Central memory CD8-positive, alpha-beta T cell (primary cell): ENCODE measurements at regions not wholly inside any gene's neighbourhood (a gene's known extent, or its start where the extent isn't known, plus 50 kb on each side); places are given as distances from the start of the nearest gene placed in this dataset.

ENCODE experiments used
- ATAC-seq: fragments of 150-1000 bp; cut with Tn5 transposase; replicated peaks from 2 replicates; pipeline ENCODE4 v1.10.0; 2022; ENCODE audit warnings: mild to moderate bottlenecking, moderate FRiP score, moderate number of reproducible peaks; ENCODE audit not compliant: poor library complexity, severe bottlenecking; ENCODE audit errors: extremely low read depth
- DNase-seq, 2 donors: peaks; one replicate each; pipeline ENCODE4 v3.0.0; 2021; ENCODE audit warnings: low spot score in 2 of 2
- H3K27ac Mint-ChIP-seq: one replicate; pipeline ENCODE4 v1.8.0; 2022; ENCODE audit warnings: low read depth, mild to moderate bottlenecking, moderate library complexity, mixed read lengths
- H3K27me3 Mint-ChIP-seq: one replicate; pipeline ENCODE4 v1.8.0; 2022; ENCODE audit warnings: mixed read lengths
- H3K36me3 Mint-ChIP-seq: one replicate; pipeline ENCODE4 v1.8.0; 2022; ENCODE audit warnings: mild to moderate bottlenecking, moderate library complexity, mixed read lengths; ENCODE audit not compliant: insufficient read depth
- H3K4me1 Mint-ChIP-seq: one replicate; pipeline ENCODE4 v1.8.0; 2022; ENCODE audit warnings: mixed read lengths
- H3K4me3 Mint-ChIP-seq: one replicate; pipeline ENCODE4 v1.8.0; 2022; ENCODE audit warnings: mild to moderate bottlenecking, moderate library complexity, mixed read lengths
- H3K9me3 Mint-ChIP-seq: one replicate; pipeline ENCODE4 v1.8.0; 2022; ENCODE audit warnings: mixed read lengths

- peak overlapping the region; percentile 71 for H3K27ac Mint-ChIP-seq
- peaks cover 36% of the 10 kb centered on the region for H3K4me1 Mint-ChIP-seq
- no peaks in the 10 kb centered on the region for H3K27me3 Mint-ChIP-seq
- no peak for DNase-seq
- no peaks in the 10 kb centered on the region for H3K36me3 Mint-ChIP-seq
- peak overlapping the region; percentile 43 for H3K4me3 Mint-ChIP-seq
- no peaks in the 10 kb centered on the region for H3K9me3 Mint-ChIP-seq
- ATAC-seq = peak; percentile 45
Observed at GRCh38 chr20:53708129-53708968, 114.7 kb upstream of the ZNF217 start.

GRCh38 chr20:53707371-53708055, 113.9 kb upstream of the ZNF217 start:
- no peak for DNase-seq
- no peak for ATAC-seq
- Mint-ChIP-seq H3K9me3 (no peaks in the 10 kb centered on the region), H3K4me3 (peak overlapping the region; percentile 43), H3K4me1 (peaks cover 36% of the 10 kb centered on the region), H3K27ac (peak overlapping the region; percentile 71), H3K27me3 (no peaks in the 10 kb centered on the region), H3K36me3 (no peaks in the 10 kb centered on the region)

- H3K36me3 Mint-ChIP-seq = no peaks in the 10 kb centered on the region
- DNase-seq (no peak), ATAC-seq (peak; percentile 69)
- peak overlapping the region; percentile 57 for H3K4me3 Mint-ChIP-seq
- no peaks in the 10 kb centered on the region for H3K9me3 Mint-ChIP-seq
- H3K4me1 Mint-ChIP-seq = peaks cover 36% of the 10 kb centered on the region
- H3K27ac Mint-ChIP-seq = peak overlapping the region; percentile 71
- no peaks in the 10 kb centered on the region for H3K27me3 Mint-ChIP-seq
Observed at GRCh38 chr20:53706466-53707370, 113.1 kb upstream of the ZNF217 start.

- peak overlapping the region; percentile 71 for H3K27ac Mint-ChIP-seq
- DNase-seq (no peak), ATAC-seq (no peak)
- no peaks in the 10 kb centered on the region for H3K9me3 Mint-ChIP-seq
- no peaks in the 10 kb centered on the region for H3K27me3 Mint-ChIP-seq
- H3K4me3 Mint-ChIP-seq = no peak overlapping the region
- H3K4me1 Mint-ChIP-seq = peaks cover 39% of the 10 kb centered on the region
- no peaks in the 10 kb centered on the region for H3K36me3 Mint-ChIP-seq
Observed at GRCh38 chr20:53706008-53706465, 112.4 kb upstream of the ZNF217 start.

GRCh38 chr20:53702617-53703016, 109.0 kb upstream of the ZNF217 start:
- no peak for ATAC-seq
- Mint-ChIP-seq H3K4me1 (peaks cover 25% of the 10 kb centered on the region), H3K9me3 (no peaks in the 10 kb centered on the region), H3K27me3 (no peaks in the 10 kb centered on the region), H3K27ac (no peak overlapping the region), H3K36me3 (no peaks in the 10 kb centered on the region), H3K4me3 (no peak overlapping the region)
- no peak for DNase-seq

- H3K4me1 Mint-ChIP-seq = peaks cover 13% of the 10 kb centered on the region
- no peak overlapping the region for H3K27ac Mint-ChIP-seq
- H3K4me3 Mint-ChIP-seq = no peak overlapping the region
- no peaks in the 10 kb centered on the region for H3K27me3 Mint-ChIP-seq
- DNase-seq = no peak
- no peak for ATAC-seq
- H3K36me3 Mint-ChIP-seq = no peaks in the 10 kb centered on the region
- no peaks in the 10 kb centered on the region for H3K9me3 Mint-ChIP-seq
Observed at GRCh38 chr20:53699906-53700305, 106.3 kb upstream of the ZNF217 start.

GRCh38 chr20:53699085-53699674, 105.5 kb upstream of the ZNF217 start:
- no peaks in the 10 kb centered on the region for H3K27me3 Mint-ChIP-seq
- no peak overlapping the region for H3K4me3 Mint-ChIP-seq
- ATAC-seq = no peak
- H3K9me3 Mint-ChIP-seq = no peaks in the 10 kb centered on the region
- no peaks in the 10 kb centered on the region for H3K36me3 Mint-ChIP-seq
- no peak overlapping the region for H3K27ac Mint-ChIP-seq
- peaks cover 13% of the 10 kb centered on the region for H3K4me1 Mint-ChIP-seq
- no peak for DNase-seq

- Mint-ChIP-seq H3K9me3 (no peaks in the 10 kb centered on the region), H3K27me3 (no peaks in the 10 kb centered on the region), H3K4me3 (no peak overlapping the region), H3K4me1 (peaks cover 13% of the 10 kb centered on the region), H3K36me3 (no peaks in the 10 kb centered on the region), H3K27ac (no peak overlapping the region)
- no peak for DNase-seq
- ATAC-seq = no peak
Observed at GRCh38 chr20:53698371-53698978, 104.8 kb upstream of the ZNF217 start.

GRCh38 chr20:53695797-53696527, 102.3 kb upstream of the ZNF217 start:
- H3K4me1 Mint-ChIP-seq = peaks cover 25% of the 10 kb centered on the region

GRCh38 chr20:53693262-53693871, 99.7 kb upstream of the ZNF217 start:
- no peaks in the 10 kb centered on the region for H3K9me3 Mint-ChIP-seq
- no peak for ATAC-seq
- peak overlapping the region; percentile 41 for H3K4me3 Mint-ChIP-seq
- peaks cover 20% of the 10 kb centered on the region for H3K4me1 Mint-ChIP-seq
- no peak for DNase-seq
- H3K27me3 Mint-ChIP-seq = no peaks in the 10 kb centered on the region
- no peak overlapping the region for H3K27ac Mint-ChIP-seq
- no peaks in the 10 kb centered on the region for H3K36me3 Mint-ChIP-seq

More at GRCh38 chr20:53695797-53696527, 102.3 kb upstream of the ZNF217 start:
- DNase-seq (no peak), ATAC-seq (no peak)
- Mint-ChIP-seq H3K27ac (no peak overlapping the region), H3K27me3 (no peaks in the 10 kb centered on the region), H3K9me3 (no peaks in the 10 kb centered on the region), H3K36me3 (no peaks in the 10 kb centered on the region), H3K4me3 (no peak overlapping the region)

GRCh38 chr20:53692465-53693067, 98.9 kb upstream of the ZNF217 start:
- no peak overlapping the region for H3K27ac Mint-ChIP-seq
- no peaks in the 10 kb centered on the region for H3K36me3 Mint-ChIP-seq
- peaks cover 20% of the 10 kb centered on the region for H3K4me1 Mint-ChIP-seq
- H3K9me3 Mint-ChIP-seq = no peaks in the 10 kb centered on the region
- peak; percentile 19 for ATAC-seq
- no peaks in the 10 kb centered on the region for H3K27me3 Mint-ChIP-seq
- H3K4me3 Mint-ChIP-seq = peak overlapping the region; percentile 41
- no peak for DNase-seq
